ENCODE measurements at regions not wholly inside any gene's neighbourhood (a gene's known extent, or its start where the extent isn't known, plus 50 kb on each side); places are given as distances from the start of the nearest gene placed in this dataset.

DNA sequence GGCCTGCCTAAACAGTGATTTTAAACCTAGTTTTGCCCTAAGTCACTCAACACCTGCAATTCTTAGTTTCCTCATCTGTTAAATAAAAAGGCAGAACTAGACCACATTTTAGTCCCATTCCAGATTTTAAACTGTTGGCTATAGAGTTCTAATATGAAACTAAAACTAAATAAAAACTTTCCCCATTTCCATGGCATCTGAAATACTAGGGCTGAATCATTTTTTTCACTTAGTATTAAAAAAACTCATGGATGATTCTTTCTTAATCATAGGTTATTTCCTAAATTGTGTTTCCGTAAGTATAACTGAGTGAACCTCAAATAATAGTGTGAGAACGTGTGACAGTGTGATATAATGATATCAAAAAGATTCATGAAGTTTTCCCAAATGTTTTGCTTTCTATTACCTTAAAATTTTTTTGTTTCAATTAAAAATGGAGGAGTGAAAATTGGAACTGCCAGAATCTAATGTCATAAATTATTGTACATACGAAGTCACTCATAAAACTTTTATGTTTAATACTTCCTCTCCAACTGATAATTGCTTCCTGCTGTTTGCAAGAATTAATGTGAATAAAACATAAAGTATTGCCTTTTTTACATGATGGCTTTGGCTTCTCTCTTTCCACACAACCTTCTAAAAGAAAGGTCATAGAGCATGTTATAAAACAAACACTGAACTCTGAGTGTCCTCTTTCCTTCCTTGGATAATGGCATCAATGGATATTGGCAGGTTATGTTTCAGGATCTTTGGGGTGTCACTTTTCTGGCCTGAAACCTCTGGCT, 315.1 kb upstream of the MME start:
- Histone ChIP-seq H3K4me1 (ENCODE audit: control insufficient read depth, insufficient read depth, low read depth, low read length) (no peaks in the 10 kb centered on the region), H3K23ac (ENCODE audit: low read length in 2 of 2) (no peak overlapping the region), H3K27me3 (ENCODE audit: control insufficient read depth in 1 of 2, insufficient read depth in 1 of 2, low read length in 2 of 2) (no peaks in the 10 kb centered on the region), H3K27ac (ENCODE audit: low read length, poor library complexity, severe bottlenecking) (no peak overlapping the region), H3K18ac (ENCODE audit: low read depth in 1 of 2, low read length in 2 of 2) (no peak overlapping the region), H3K4me3 (ENCODE audit: insufficient read depth in 1 of 2, low read depth in 1 of 2, low read length in 2 of 2) (no peak overlapping the region), H2BK120ac (ENCODE audit: low read depth, low read length) (no peak overlapping the region), H4K91ac (ENCODE audit: low read length) (no peak overlapping the region), H2BK12ac (ENCODE audit: low read length in 2 of 2) (no peak overlapping the region), H3K36me3 (ENCODE audit: control insufficient read depth in 1 of 2, insufficient read depth in 2 of 2, low read depth in 1 of 2, low read length in 2 of 2) (no peaks in the 10 kb centered on the region), H2AK5ac (ENCODE audit: low read length, severe bottlenecking) (no peak overlapping the region), H4K8ac (ENCODE audit: low read length) (no peak overlapping the region), H3K14ac (ENCODE audit: low read length in 2 of 2) (no peak overlapping the region), H2BK5ac (ENCODE audit: low read depth, low read length, poor library complexity, severe bottlenecking) (no peak overlapping the region), H3K4me2 (ENCODE audit: low read length, poor library complexity, severe bottlenecking) (no peak overlapping the region), H3K9ac (ENCODE audit: low read length) (peak overlapping the region; percentile 1), H3K4ac (ENCODE audit: low read depth in 1 of 2, low read length in 2 of 2) (no peak overlapping the region), H3K9me3 (ENCODE audit: control insufficient read depth, low read length) (no peaks in the 10 kb centered on the region), H2BK15ac (ENCODE audit: low read depth, poor library complexity, severe bottlenecking) (no peak overlapping the region), H2AFZ (ENCODE audit: low read depth, low read length) (no peak overlapping the region), H3K79me1 (replicated peaks; ENCODE audit: low read length, poor library complexity, severe bottlenecking) (no peaks in the 10 kb centered on the region)
- WGBS = no CpG with 5 or more reads among the region's 3 CpGs
- DNase-seq = no peak

DNA sequence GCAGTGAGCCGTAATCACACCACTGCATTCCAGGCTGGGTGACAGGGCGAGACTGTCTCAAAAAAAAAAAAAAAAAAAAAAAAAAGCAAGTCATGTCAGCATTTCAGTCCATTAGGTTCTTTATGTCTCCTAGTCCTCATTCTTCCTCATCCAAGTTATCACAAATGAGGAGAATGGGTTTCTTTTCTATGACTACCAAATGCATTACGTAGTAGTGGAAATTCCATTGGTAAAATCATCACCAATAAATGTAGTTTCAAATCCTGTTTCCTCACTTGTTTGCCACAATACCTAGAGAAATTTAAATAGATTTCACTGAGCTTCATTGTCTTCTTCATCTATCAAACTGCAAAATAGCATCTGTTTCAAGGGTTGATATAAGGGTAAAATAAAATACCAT, 317.6 kb upstream of the MME start:
- no peak overlapping the region for H4K8ac ChIP-seq (ENCODE audit: low read length)
- no peak overlapping the region for H2AFZ ChIP-seq (ENCODE audit: low read depth, low read length)
- H2BK15ac ChIP-seq (ENCODE audit: low read depth, poor library complexity, severe bottlenecking) = no peak overlapping the region
- no peak overlapping the region for H3K4me3 ChIP-seq (ENCODE audit: insufficient read depth in 1 of 2, low read depth in 1 of 2, low read length in 2 of 2)
- no peaks in the 10 kb centered on the region for H3K4me1 ChIP-seq (ENCODE audit: control insufficient read depth, insufficient read depth, low read depth, low read length)
- H2BK12ac ChIP-seq (ENCODE audit: low read length in 2 of 2) = no peak overlapping the region
- H2BK120ac ChIP-seq (ENCODE audit: low read depth, low read length) = no peak overlapping the region
- H3K4me2 ChIP-seq (ENCODE audit: low read length, poor library complexity, severe bottlenecking) = no peak overlapping the region
- H3K9me3 ChIP-seq (ENCODE audit: control insufficient read depth, low read length) = no peaks in the 10 kb centered on the region
- no peak overlapping the region for H3K18ac ChIP-seq (ENCODE audit: low read depth in 1 of 2, low read length in 2 of 2)
- no peak overlapping the region for H3K4ac ChIP-seq (ENCODE audit: low read depth in 1 of 2, low read length in 2 of 2)
- no peak for DNase-seq
- no peak overlapping the region for H2BK5ac ChIP-seq (ENCODE audit: low read depth, low read length, poor library complexity, severe bottlenecking)
- no peak overlapping the region for H3K14ac ChIP-seq (ENCODE audit: low read length in 2 of 2)
- no CpG with 5 or more reads among the region's 3 CpGs for WGBS
- no peak overlapping the region for H4K91ac ChIP-seq (ENCODE audit: low read length)
- no peak overlapping the region for H2AK5ac ChIP-seq (ENCODE audit: low read length, severe bottlenecking)
- H3K27me3 ChIP-seq (ENCODE audit: control insufficient read depth in 1 of 2, insufficient read depth in 1 of 2, low read length in 2 of 2) = no peaks in the 10 kb centered on the region
- no peak overlapping the region for H3K27ac ChIP-seq (ENCODE audit: low read length, poor library complexity, severe bottlenecking)
- no peak overlapping the region for H3K23ac ChIP-seq (ENCODE audit: low read length in 2 of 2)
- no peaks in the 10 kb centered on the region for H3K36me3 ChIP-seq (ENCODE audit: control insufficient read depth in 1 of 2, insufficient read depth in 2 of 2, low read depth in 1 of 2, low read length in 2 of 2)
- no peak overlapping the region for H3K9ac ChIP-seq (ENCODE audit: low read length)
- H3K79me1 ChIP-seq (replicated peaks; ENCODE audit: low read length, poor library complexity, severe bottlenecking) = no peaks in the 10 kb centered on the region

DNA sequence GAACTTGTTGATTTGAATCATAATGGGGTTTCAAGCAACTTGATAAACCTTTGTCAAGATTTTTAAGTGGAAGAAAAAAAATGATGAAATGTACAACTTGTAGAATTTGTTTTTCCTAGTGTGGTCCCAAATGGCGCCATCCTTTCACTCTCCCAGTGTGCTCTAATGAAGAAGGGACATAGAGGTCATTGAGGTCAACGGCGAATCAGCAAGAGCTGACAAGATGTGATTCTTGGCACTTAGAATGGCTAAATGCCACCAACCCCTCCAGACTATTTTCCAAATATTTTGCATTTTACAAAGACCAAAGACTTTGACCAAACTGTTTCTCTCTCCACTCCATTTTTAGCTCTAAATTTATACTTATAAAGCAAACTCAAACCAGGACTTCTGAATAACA, 320.2 kb upstream of the MME start:
- Histone ChIP-seq H3K18ac (ENCODE audit: low read depth in 1 of 2, low read length in 2 of 2) (no peak overlapping the region), H3K27me3 (ENCODE audit: control insufficient read depth in 1 of 2, insufficient read depth in 1 of 2, low read length in 2 of 2) (no peaks in the 10 kb centered on the region), H3K4me1 (ENCODE audit: control insufficient read depth, insufficient read depth, low read depth, low read length) (no peaks in the 10 kb centered on the region), H2BK15ac (ENCODE audit: low read depth, poor library complexity, severe bottlenecking) (no peak overlapping the region), H2BK5ac (ENCODE audit: low read depth, low read length, poor library complexity, severe bottlenecking) (no peak overlapping the region), H4K8ac (ENCODE audit: low read length) (no peak overlapping the region), H3K9ac (ENCODE audit: low read length) (no peak overlapping the region), H2AFZ (ENCODE audit: low read depth, low read length) (no peak overlapping the region), H3K4me3 (ENCODE audit: insufficient read depth in 1 of 2, low read depth in 1 of 2, low read length in 2 of 2) (no peak overlapping the region), H2BK12ac (ENCODE audit: low read length in 2 of 2) (no peak overlapping the region), H4K91ac (ENCODE audit: low read length) (no peak overlapping the region), H2AK5ac (ENCODE audit: low read length, severe bottlenecking) (no peak overlapping the region), H3K4me2 (ENCODE audit: low read length, poor library complexity, severe bottlenecking) (no peak overlapping the region), H3K14ac (ENCODE audit: low read length in 2 of 2) (no peak overlapping the region), H2BK120ac (ENCODE audit: low read depth, low read length) (no peak overlapping the region), H3K4ac (ENCODE audit: low read depth in 1 of 2, low read length in 2 of 2) (no peak overlapping the region), H3K27ac (ENCODE audit: low read length, poor library complexity, severe bottlenecking) (no peak overlapping the region), H3K9me3 (ENCODE audit: control insufficient read depth, low read length) (no peaks in the 10 kb centered on the region), H3K79me1 (replicated peaks; ENCODE audit: low read length, poor library complexity, severe bottlenecking) (no peaks in the 10 kb centered on the region), H3K36me3 (ENCODE audit: control insufficient read depth in 1 of 2, insufficient read depth in 2 of 2, low read depth in 1 of 2, low read length in 2 of 2) (no peaks in the 10 kb centered on the region), H3K23ac (ENCODE audit: low read length in 2 of 2) (no peak overlapping the region)
- DNase-seq = no peak
- WGBS = 96% methylated on average over 3 of the region's 3 CpGs

- Histone ChIP-seq H3K4me1 (ENCODE audit: control insufficient read depth, insufficient read depth, low read depth, low read length) (no peaks in the 10 kb centered on the region), H2AK5ac (ENCODE audit: low read length, severe bottlenecking) (no peak overlapping the region), H3K4ac (ENCODE audit: low read depth in 1 of 2, low read length in 2 of 2) (no peak overlapping the region), H3K4me2 (ENCODE audit: low read length, poor library complexity, severe bottlenecking) (no peak overlapping the region), H3K27me3 (ENCODE audit: control insufficient read depth in 1 of 2, insufficient read depth in 1 of 2, low read length in 2 of 2) (no peaks in the 10 kb centered on the region), H3K14ac (ENCODE audit: low read length in 2 of 2) (no peak overlapping the region), H3K4me3 (ENCODE audit: insufficient read depth in 1 of 2, low read depth in 1 of 2, low read length in 2 of 2) (no peak overlapping the region), H3K23ac (ENCODE audit: low read length in 2 of 2) (no peak overlapping the region), H2BK120ac (ENCODE audit: low read depth, low read length) (no peak overlapping the region), H2BK5ac (ENCODE audit: low read depth, low read length, poor library complexity, severe bottlenecking) (no peak overlapping the region), H3K36me3 (ENCODE audit: control insufficient read depth in 1 of 2, insufficient read depth in 2 of 2, low read depth in 1 of 2, low read length in 2 of 2) (no peaks in the 10 kb centered on the region), H4K8ac (ENCODE audit: low read length) (no peak overlapping the region), H3K9me3 (ENCODE audit: control insufficient read depth, low read length) (no peaks in the 10 kb centered on the region), H4K91ac (ENCODE audit: low read length) (no peak overlapping the region), H3K27ac (ENCODE audit: low read length, poor library complexity, severe bottlenecking) (no peak overlapping the region), H3K9ac (ENCODE audit: low read length) (peak overlapping the region; percentile 60), H2AFZ (ENCODE audit: low read depth, low read length) (no peak overlapping the region), H3K18ac (ENCODE audit: low read depth in 1 of 2, low read length in 2 of 2) (no peak overlapping the region), H2BK15ac (ENCODE audit: low read depth, poor library complexity, severe bottlenecking) (no peak overlapping the region), H2BK12ac (ENCODE audit: low read length in 2 of 2) (no peak overlapping the region), H3K79me1 (replicated peaks; ENCODE audit: low read length, poor library complexity, severe bottlenecking) (no peaks in the 10 kb centered on the region)
- DNase-seq = peak; percentile 42
- WGBS = 54% methylated on average over 2 of the region's 5 CpGs
Measured at GRCh38 chr3:154758109-154758868, 321.8 kb upstream of the MME start.

All from mesenchymal stem cell (in vitro differentiated cells and primary cell).